HepG2 (cell line): ENCODE measurements at regions not wholly inside any gene's neighbourhood (a gene's known extent, or its start where the extent isn't known, plus 50 kb on each side); places are given as distances from the start of the nearest gene placed in this dataset.

Experiments used
- FOXM1 ChIP-seq: sonication (generic); formaldehyde crosslinking; IDR thresholded peaks from 2 replicates; pipeline ENCODE4 v1.5.0; 2020; ENCODE audit warnings: missing genetic modification reagents
- KLF16 ChIP-seq, 2 experiments: sonication (generic) in 1 of 2; formaldehyde crosslinking in 1 of 2; IDR thresholded peaks; 2 replicates each; pipeline versions ENCODE4 v1.6.1 to v1.8.0; 2016 to 2023; ENCODE audit warnings: missing genetic modification reagents in 2 of 2, missing compliant biosample characterization in 1 of 2
- MTF1 ChIP-seq: sonication (generic); formaldehyde crosslinking; IDR thresholded peaks from 2 replicates; pipeline ENCODE4 v1.5.0; 2020; ENCODE audit warnings: missing genetic modification reagents
- MXI1 ChIP-seq: IDR thresholded peaks from 3 replicates; pipeline ENCODE4 v1.6.1; 2012; ENCODE audit warnings: low read depth, low read length, inconsistent platforms, borderline replicate concordance
- ZNF451 ChIP-seq: sonication (generic); formaldehyde crosslinking; IDR thresholded peaks from 2 replicates; pipeline ENCODE4 v1.5.0; 2020; ENCODE audit warnings: mild to moderate bottlenecking, missing genetic modification reagents
- TF ChIP-seq, protein P1 (sequence below): sonication (generic); formaldehyde crosslinking; IDR thresholded peaks from 2 replicates; pipeline ENCODE4 v1.5.0; 2020; ENCODE audit warnings: mild to moderate bottlenecking, missing genetic modification reagents, moderate library complexity
- TF ChIP-seq, protein P2 (sequence below): sonication (generic); formaldehyde crosslinking; IDR thresholded peaks from 2 replicates; pipeline ENCODE4 v1.5.1; 2020; ENCODE audit warnings: missing genetic modification reagents, mild to moderate bottlenecking, borderline replicate concordance

DNA sequence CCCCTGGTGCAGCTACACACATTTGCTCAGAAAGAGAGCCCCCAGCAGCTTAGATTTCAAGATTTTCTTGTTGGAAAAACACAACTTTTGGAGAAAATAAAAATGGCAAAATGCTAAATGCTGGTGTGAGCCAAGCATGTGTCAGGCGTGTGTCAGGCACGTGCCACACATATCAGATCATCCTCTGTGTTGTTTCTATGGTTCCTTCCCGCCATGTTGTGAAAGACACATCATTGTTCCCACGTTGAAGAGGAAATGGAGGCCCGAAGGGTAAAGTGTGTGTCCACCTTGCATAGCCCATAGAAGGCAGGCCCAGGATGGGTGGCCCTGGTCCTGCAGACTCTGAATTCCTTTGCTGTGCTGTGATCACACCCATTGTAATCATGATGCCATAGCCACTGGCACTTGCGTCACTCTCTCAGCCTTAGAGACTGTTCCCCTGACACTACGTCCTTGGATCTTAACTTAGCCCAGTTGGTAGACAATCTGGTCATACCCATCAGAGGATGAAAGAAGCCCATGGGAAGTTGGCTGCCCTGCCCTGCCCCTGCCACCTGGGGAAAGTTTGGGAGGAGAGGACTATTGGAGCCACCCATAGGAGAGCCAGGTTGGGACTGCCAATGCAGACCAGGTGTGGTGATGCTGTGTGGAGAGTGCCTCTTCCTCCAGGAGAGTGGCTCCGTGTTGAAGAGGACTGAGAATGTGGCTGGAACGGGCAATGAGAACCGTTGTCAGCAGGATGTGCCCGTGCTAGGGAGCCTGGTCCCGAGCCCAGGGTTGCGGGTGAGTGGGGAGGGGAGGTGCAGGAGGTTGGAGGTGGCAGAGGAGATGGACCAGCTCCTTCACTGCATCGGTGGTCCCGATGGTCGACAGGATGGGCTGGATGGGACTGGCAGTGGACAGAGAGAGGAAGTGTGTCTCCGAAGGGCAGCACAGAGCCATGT is 65.6 kb upstream of the IGFBP3 start:
- TF ChIP-seq, protein P1, sequence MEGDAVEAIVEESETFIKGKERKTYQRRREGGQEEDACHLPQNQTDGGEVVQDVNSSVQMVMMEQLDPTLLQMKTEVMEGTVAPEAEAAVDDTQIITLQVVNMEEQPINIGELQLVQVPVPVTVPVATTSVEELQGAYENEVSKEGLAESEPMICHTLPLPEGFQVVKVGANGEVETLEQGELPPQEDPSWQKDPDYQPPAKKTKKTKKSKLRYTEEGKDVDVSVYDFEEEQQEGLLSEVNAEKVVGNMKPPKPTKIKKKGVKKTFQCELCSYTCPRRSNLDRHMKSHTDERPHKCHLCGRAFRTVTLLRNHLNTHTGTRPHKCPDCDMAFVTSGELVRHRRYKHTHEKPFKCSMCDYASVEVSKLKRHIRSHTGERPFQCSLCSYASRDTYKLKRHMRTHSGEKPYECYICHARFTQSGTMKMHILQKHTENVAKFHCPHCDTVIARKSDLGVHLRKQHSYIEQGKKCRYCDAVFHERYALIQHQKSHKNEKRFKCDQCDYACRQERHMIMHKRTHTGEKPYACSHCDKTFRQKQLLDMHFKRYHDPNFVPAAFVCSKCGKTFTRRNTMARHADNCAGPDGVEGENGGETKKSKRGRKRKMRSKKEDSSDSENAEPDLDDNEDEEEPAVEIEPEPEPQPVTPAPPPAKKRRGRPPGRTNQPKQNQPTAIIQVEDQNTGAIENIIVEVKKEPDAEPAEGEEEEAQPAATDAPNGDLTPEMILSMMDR (CRISPR knock-in tag), result no peak
- TF ChIP-seq MTF1 (CRISPR knock-in tag), result no peak
- TF ChIP-seq MXI1, result no peak
- TF ChIP-seq FOXM1 (CRISPR knock-in tag), result no peak
- no peak for TF ChIP-seq ZNF451 (CRISPR knock-in tag)
- TF ChIP-seq KLF16 (CRISPR knock-in tag; IDR thresholded peaks at IDR 0.05), result no peak
- TF ChIP-seq, protein P2, sequence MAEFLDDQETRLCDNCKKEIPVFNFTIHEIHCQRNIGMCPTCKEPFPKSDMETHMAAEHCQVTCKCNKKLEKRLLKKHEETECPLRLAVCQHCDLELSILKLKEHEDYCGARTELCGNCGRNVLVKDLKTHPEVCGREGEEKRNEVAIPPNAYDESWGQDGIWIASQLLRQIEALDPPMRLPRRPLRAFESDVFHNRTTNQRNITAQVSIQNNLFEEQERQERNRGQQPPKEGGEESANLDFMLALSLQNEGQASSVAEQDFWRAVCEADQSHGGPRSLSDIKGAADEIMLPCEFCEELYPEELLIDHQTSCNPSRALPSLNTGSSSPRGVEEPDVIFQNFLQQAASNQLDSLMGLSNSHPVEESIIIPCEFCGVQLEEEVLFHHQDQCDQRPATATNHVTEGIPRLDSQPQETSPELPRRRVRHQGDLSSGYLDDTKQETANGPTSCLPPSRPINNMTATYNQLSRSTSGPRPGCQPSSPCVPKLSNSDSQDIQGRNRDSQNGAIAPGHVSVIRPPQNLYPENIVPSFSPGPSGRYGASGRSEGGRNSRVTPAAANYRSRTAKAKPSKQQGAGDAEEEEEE, result no peak
